ENCODE measurements at regions not wholly inside any gene's neighbourhood (a gene's known extent, or its start where the extent isn't known, plus 50 kb on each side); places are given as distances from the start of the nearest gene placed in this dataset.

DNA sequence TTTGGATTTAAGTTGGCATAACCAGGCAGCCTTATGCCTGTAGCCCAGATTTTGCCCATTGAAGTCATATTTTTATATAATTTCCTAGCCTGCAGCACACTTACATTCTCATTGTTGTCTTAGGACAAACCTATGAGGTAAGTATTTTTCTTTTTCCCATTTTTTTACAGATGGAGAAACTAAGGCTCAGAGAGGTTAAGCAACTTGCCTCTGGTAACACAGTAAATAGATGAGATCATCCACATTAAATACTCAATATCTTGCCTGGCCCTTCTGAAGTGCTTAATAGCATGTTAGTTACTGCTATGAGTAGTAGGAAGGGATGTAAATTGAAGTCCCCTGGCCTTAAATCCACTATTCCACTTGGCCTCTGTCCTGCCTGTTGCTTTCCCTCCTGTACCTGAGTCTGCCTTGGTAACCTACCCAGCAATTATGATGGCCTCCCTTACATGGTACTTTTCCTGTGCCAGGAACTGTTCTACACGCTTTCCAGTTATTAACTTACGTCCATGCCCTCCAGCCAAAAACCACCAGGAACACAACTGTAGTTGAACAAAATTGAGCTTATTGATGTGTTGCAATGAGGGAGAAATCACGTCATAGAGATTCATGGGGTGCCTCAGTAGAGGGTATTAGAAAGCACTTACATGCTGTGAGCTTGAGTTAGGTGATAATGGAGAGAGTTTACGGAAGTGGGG lies 111.6 kb upstream of the FGGY start:
- Mint-ChIP-seq H3K4me1 (ENCODE audit: unreplicated experiment) (no peaks in the 10 kb centered on the region), H3K4me3 (ENCODE audit: unreplicated experiment) (no peak overlapping the region), H3K36me3 (ENCODE audit: low read depth, unreplicated experiment) (no peaks in the 10 kb centered on the region), H3K27ac (ENCODE audit: unreplicated experiment) (no peak overlapping the region), H3K27me3 (ENCODE audit: unreplicated experiment) (no peaks in the 10 kb centered on the region), H3K9me3 (ENCODE audit: unreplicated experiment) (no peaks in the 10 kb centered on the region)
- no peak for DNase-seq (ENCODE audit: low spot score)
- TF ChIP-seq, protein P1, sequence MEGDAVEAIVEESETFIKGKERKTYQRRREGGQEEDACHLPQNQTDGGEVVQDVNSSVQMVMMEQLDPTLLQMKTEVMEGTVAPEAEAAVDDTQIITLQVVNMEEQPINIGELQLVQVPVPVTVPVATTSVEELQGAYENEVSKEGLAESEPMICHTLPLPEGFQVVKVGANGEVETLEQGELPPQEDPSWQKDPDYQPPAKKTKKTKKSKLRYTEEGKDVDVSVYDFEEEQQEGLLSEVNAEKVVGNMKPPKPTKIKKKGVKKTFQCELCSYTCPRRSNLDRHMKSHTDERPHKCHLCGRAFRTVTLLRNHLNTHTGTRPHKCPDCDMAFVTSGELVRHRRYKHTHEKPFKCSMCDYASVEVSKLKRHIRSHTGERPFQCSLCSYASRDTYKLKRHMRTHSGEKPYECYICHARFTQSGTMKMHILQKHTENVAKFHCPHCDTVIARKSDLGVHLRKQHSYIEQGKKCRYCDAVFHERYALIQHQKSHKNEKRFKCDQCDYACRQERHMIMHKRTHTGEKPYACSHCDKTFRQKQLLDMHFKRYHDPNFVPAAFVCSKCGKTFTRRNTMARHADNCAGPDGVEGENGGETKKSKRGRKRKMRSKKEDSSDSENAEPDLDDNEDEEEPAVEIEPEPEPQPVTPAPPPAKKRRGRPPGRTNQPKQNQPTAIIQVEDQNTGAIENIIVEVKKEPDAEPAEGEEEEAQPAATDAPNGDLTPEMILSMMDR (IDR thresholded peaks at IDR 0.05; ENCODE audit: unreplicated experiment): no peak

DNA sequence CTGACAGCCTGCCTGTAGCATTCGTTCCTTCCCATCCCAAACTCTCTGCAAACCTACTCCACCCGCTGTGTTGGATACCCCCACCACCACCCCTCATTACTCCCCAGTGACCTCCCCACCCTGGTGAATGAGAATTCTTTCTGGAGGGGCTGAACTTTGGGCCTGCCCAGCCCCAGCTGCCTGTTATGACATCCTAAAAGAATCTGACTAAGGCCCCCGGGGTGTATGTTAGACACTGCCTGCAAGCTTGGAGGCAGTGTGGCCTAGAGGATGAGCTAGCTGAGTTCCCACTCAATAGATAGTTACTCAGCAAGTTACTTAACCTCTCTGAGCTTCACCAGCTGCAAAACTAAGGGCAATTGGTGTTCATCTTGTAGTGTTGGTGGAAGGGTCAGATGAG lies 110.2 kb upstream of the FGGY start:
- TF ChIP-seq, protein P1 (IDR thresholded peaks at IDR 0.05; ENCODE audit: unreplicated experiment): no peak
- no peaks in the 10 kb centered on the region for H3K4me1 Mint-ChIP-seq (ENCODE audit: unreplicated experiment)
- no peaks in the 10 kb centered on the region for H3K27me3 Mint-ChIP-seq (ENCODE audit: unreplicated experiment)
- no peak for DNase-seq (ENCODE audit: low spot score)
- H3K27ac Mint-ChIP-seq (ENCODE audit: unreplicated experiment): no peak overlapping the region
- H3K9me3 Mint-ChIP-seq (ENCODE audit: unreplicated experiment): no peaks in the 10 kb centered on the region
- H3K36me3 Mint-ChIP-seq (ENCODE audit: low read depth, unreplicated experiment): no peaks in the 10 kb centered on the region
- no peak overlapping the region for H3K4me3 Mint-ChIP-seq (ENCODE audit: unreplicated experiment)

DNA sequence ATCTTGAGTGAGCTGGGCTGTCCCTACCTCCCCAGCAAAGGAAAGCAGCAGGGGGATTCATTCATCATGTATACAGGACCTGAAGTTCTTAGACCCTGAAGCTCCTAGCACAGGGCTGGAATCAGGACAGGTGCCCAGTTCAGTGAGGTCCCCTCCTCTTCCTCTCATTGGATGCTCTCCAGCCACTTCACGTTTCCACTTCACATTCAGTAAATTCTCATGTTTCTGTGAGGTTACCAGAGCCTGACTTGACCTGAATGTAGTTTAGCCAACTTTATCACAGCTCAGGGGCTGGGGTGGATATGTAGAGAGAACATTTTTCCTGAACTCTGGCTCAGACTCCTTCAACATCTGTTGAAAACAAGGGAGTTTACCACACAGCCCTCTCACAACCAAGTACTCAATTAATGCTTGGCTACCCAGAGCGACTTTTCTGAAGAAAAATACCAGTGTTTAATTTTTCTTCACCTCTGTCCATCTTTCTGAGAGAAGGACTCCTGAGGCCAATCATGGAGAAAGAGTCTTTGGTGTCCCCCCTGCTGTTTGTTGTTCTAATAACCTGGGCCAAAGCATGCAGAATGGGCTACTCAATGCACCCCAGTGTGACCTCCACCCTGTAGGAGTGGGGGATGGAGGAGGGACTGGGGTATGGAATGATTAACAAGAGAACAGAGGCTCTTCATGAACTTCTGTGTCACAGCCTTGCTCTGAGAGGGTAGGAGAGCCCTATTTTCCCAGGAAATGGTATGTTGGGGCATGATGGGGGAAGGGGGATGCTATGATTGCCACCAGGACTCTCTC lies 108.3 kb upstream of the FGGY start:
- TF ChIP-seq, protein P1 (IDR thresholded peaks at IDR 0.05; ENCODE audit: unreplicated experiment): no peak

DNA sequence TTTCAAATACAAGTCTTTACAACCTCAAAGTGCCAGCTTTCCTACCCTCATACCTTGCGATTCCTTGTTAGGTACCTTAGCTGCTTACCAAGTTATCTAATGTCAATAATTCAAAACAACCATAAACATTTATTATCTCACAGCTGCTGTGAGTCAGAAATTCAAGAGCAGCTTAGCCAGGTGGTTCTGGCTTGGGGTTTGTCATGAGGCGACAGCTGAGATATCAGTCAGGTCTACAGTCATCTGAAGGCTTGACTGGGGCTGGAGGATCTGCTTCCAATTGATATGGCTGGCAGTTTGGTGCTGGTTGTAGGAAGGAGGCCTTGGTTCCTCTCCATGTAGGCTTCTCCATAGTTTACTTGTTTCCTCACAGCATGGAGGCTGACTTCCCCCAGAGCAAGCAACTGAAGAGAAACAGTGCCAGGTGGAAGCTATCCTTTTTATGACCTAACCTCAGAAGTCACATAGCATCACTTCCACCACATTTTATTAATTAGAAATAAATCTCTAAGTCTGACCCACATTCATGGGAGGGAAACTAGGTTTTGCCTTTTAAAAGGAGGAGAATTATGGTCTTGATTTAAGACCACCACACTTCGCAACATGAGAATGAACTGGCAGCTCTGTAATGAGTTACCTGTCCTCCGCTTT lies 103.3 kb upstream of the FGGY start:
- Mint-ChIP-seq H3K4me1 (ENCODE audit: unreplicated experiment) (peaks cover 3% of the 10 kb centered on the region), H3K27ac (ENCODE audit: unreplicated experiment) (no peak overlapping the region), H3K9me3 (ENCODE audit: unreplicated experiment) (no peaks in the 10 kb centered on the region), H3K4me3 (ENCODE audit: unreplicated experiment) (no peak overlapping the region), H3K36me3 (ENCODE audit: low read depth, unreplicated experiment) (no peaks in the 10 kb centered on the region), H3K27me3 (ENCODE audit: unreplicated experiment) (no peaks in the 10 kb centered on the region)
- DNase-seq (ENCODE audit: low spot score): no peak
- TF ChIP-seq, protein P1 (IDR thresholded peaks at IDR 0.05; ENCODE audit: unreplicated experiment): no peak

More for the DNA sequence above, 108.3 kb upstream of the FGGY start:
- DNase-seq (ENCODE audit: low spot score): no peak
- H3K36me3 Mint-ChIP-seq (ENCODE audit: low read depth, unreplicated experiment): no peaks in the 10 kb centered on the region
- no peaks in the 10 kb centered on the region for H3K9me3 Mint-ChIP-seq (ENCODE audit: unreplicated experiment)
- H3K27me3 Mint-ChIP-seq (ENCODE audit: unreplicated experiment): no peaks in the 10 kb centered on the region
- no peak overlapping the region for H3K4me3 Mint-ChIP-seq (ENCODE audit: unreplicated experiment)
- H3K4me1 Mint-ChIP-seq (ENCODE audit: unreplicated experiment): no peaks in the 10 kb centered on the region
- H3K27ac Mint-ChIP-seq (ENCODE audit: unreplicated experiment): no peak overlapping the region

Data from endothelial cell (in vitro differentiated cells).